HG03342 (cell line): ENCODE measurements at regions not wholly inside any gene's neighbourhood (a gene's known extent, or its start where the extent isn't known, plus 50 kb on each side); places are given as distances from the start of the nearest gene placed in this dataset.
"Not testable (repeated sequence)": the region's sequence is repeated elsewhere in the genome, so short reads cannot be mapped to it uniquely, and the experiment has no call there.

Experiments
- ATAC-seq: cut with Tn5 transposase; IDR thresholded peaks from one replicate; pipeline ENCODE4 v1.9.1; 2021; ENCODE audit warnings: mild to moderate bottlenecking, moderate library complexity; ENCODE audit not compliant: unreplicated experiment

DNA sequence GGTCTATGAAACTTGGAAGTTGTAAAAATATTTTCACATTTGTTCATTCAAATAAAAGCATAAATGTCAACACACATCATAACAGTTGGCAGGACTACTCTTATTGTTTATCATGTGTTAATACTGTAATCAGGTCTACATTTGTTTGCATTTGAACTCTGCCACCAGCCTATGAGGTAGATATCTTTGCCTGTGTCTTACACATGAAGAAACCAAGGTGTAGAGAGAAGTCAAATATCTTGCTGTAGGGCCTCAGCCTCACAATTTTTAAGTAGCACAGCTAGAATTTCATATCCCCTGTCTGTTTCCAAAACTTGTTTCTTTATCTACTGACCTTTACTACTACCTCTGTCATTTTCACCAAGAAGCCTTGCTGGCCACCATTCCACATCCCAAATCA is 161.9 kb downstream of the ZIC4 start:
- ATAC-seq, result no peak

DNA sequence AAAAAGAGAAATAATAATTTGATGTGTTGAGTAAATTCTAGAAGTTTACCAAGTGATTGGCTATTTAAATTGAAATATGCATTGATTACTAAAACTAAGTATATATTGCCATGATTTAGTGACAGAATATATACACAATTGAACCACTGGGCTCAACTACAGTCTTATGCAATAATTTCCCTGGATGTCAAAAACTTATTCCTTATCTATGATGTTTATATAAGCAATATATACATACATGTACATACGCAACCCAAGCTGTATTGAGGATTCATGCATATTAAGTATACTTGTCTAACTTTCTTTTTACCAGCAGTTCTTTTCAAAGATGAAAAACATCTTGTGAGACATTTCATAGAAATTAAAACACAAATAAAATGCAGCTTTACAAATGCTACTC is 165.8 kb downstream of the ZIC4 start:
- no peak for ATAC-seq

DNA sequence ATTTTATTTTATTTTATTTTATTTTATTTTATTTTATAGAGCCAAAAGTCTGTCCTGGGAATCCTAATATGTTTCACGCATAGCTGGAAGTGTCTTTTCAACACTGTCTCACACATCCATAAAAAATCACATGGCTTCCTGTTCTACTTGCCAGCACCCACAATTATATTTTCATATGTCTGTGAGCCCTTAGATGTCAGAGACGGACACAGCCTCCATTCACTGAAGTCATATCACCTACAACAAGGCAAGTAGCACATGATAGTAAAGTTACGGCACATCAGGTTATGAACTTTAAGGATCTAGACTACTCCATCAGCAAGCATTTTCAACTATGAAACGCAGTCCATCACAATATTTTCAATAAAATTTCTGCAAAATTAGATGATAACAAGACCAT is 168.4 kb downstream of the ZIC4 start:
- no peak for ATAC-seq

DNA sequence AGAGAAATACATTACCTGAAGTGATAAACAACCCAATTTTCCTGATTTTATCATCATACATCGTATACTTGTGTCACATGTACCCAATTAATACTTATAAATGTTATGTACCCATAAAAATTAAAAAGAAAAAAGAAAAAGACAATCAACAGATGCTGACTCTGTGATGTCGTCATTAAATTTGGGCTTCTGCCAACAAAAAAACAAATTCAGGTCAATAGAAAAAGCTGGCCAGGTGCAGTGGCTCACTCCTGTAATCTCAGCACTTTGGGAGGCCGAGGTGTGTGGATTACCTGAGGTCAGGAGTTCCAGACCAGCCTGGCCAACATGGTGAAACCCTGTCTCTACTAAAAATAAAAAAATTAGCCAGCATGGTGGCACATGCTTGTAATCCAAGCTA is 174.4 kb downstream of the ZIC4 start:
- ATAC-seq, result not testable (repeated sequence)

DNA sequence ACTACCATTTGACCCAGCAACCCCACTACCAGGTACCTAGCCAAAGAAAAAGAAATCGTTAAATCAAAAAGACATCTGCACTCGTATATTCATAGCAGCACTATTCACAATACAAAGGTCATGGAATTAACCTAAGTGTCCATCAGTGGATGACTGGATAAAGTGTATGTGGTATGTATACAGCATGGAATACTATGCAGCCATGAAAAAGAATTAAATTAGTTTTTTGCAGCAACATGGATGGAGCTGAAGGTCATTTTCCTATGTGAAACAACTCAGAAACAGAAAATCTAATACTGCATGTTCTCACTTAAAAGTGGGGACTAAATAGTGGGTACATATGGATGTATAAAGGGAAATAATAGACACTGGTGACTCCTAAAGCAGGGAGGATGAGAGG is 175.2 kb downstream of the ZIC4 start:
- no peak for ATAC-seq

DNA sequence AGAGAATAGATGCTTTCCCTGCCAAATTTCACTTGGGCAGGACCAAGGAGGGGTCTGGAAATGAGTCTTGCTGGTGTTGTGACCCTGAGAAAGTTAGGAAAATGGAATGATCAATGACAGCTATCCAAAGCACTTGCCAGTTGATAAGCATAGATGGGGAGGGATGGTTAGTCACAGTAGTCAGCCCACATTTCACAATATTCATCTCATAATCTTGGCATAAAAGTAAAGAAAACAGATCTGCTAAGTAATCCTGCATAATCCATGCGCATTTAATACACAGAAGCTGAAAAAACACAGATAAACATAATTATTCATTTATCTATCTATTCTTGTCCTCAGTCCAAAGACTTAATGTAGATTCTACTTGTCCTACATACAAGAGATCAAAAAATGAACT is 184.1 kb downstream of the ZIC4 start:
- no peak for ATAC-seq

DNA sequence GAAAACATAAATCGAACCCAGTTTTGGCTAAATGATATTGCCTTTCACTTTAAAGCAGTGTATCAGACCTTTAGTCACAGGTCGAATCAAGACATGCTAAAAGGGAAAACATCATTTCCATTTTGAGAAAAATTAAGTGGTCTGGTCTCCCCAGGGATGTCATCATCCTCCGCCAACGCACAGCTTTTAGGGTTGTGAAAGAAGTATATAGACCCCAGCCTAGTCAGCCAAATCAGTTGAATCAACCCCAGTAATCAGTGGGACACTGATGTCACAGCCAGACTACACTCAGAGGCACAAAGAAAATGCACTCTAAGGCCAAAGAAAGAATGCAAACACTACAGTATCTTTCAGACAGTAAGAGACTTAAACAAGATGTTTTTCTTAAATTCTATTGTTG is 187.4 kb downstream of the ZIC4 start:
- no peak for ATAC-seq

DNA sequence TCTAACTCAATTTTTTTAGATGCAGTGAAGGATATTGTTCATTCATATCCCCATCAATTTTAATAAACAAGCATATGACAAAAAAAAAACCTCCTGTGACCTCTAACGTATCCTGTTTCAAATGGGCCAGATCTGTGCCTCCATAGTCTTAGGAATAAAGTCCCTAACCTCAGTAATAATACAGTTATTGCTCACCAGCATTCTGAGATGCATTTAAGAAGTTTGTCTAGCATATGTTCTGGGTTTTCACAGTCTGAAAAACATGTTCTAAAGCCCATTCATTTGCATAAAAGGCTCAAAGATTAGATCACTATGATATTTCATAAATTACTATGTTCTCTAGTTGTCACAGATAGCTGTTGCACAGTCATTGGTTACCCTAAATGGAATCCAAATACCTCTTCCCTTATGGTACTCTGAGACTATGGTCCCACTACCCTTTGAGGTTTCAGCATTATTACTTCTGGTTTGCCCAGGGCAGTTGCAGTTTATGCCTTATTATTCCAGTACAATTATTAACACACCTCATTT is 190.1 kb downstream of the ZIC4 start:
- ATAC-seq, result no peak

DNA sequence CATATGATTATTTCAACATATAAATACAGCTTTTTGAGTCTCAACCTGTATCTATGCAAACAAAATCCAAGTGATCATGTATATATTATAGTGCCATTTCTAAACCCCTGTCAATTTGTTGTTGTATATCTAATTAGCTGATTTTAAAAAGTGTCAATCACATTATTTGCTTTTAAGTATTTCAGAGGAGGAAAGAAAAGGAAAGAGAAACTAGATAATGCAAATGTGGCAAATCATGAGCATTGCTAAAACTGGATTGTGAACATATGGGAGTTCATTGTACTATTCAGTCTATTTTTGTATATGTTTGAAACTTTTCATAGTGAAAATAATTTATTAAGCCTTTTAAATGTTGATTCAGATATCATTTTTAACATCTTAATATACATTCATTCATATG is 190.7 kb downstream of the ZIC4 start:
- ATAC-seq, result no peak

DNA sequence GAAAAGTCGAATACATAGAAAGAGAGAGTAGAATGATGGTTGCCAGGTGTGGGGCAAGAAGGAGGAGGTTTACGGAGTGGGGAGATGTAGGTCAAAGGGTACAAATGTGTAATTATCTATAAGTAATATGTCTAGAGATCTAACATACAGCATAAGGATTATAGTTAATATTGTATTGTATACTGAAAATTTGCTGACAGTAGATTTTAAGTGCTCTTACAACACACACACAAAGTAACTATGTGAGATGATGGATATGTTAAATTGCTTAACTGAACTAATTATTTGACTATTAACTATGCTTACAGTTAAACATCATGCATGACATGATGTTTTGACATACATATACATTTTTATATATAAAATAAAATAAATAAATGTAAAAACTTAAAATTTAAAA is 192.7 kb downstream of the ZIC4 start:
- no peak for ATAC-seq

DNA sequence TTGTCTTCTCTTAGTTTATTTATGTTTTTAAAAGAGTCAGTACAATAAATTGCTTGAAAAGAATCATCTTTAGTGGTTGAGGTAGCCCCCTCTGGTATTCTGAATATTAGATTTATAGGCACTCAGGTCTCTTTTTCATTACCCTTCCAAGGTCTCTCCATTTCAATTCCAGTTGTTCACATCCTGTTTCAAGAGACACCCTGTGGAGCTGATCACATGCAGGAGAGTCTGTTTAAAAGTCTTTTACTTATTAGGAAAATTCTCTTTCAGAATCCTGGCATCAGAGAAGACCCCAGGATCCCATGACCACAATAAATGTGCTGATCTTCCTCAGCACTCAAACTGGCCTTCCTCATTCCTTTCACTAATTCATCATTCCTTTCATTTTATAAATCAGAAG is 195.7 kb downstream of the ZIC4 start:
- ATAC-seq, result no peak

DNA sequence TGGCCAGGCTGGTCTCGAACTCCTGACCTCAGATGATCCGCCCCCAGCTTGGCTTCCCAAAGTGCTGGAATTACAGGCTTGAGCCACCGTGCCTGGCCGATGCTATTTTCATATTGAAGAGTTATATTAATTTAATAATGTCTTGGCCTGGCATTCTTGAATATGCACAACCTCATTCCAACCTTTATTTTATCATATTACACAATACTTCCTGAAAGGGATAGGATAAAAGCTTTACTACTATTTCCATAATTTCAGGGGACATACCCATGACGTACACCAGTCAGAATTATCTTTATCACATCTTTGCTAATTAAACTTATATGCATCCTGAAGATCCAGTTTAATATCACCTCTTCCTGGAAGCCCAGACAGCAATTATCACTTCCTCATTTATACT is 205.3 kb downstream of the ZIC4 start:
- no peak for ATAC-seq

DNA sequence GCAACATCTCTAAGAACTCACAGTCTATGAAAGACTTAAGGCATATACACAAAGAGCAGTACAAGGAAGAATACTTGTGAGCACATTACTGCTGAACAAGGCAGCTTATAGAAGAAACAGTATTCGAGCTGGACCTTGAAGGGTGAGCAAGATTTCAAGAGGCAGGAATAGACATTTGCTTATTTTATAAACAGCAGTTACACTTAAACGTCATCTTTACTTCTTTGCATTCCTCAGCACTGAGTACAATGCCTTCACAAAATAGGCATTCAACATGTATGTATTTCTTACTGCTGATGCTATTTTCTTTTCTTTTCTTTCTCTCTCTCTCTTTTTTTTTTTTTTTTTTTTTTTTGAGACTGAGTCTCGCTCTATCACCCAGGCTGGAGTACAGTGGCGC is 205.8 kb downstream of the ZIC4 start:
- ATAC-seq, result no peak

DNA sequence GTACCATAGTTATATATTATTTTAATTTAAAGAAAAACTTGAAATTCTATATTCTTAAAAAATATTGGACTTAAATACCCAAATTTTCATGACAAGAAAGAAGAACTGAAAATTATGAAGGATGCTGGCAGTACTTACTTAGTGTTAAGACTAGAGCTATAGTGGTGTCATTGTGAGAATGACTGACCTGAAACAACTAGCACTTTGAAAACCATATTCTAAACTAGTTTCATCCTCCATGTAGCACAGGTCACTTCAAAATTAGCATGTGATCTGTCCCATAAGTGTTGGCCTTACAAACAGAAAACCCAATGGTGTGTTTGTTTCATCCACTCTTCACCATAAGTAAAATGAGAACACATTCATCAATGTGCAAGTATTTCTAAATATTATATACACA is 208.6 kb downstream of the ZIC4 start:
- ATAC-seq, result no peak

DNA sequence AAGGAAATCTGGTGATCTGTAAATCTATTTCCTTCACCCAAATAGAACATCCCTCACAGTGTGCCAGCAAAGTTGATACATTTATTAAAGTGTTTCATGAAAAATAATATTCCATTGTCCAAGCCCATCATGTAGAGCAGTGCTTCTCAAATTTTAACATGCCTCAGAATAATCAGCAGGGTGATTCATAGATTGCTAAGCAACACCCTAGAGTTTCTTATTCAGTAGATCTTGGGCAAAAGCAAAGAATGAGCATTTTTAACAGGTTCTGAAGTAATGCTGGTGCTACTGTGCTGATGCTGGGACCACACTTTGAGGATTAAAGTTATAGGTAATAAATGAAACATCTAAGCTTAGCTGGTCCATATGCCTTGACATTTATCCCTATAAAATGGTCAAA is 210.5 kb downstream of the ZIC4 start:
- no peak for ATAC-seq

DNA sequence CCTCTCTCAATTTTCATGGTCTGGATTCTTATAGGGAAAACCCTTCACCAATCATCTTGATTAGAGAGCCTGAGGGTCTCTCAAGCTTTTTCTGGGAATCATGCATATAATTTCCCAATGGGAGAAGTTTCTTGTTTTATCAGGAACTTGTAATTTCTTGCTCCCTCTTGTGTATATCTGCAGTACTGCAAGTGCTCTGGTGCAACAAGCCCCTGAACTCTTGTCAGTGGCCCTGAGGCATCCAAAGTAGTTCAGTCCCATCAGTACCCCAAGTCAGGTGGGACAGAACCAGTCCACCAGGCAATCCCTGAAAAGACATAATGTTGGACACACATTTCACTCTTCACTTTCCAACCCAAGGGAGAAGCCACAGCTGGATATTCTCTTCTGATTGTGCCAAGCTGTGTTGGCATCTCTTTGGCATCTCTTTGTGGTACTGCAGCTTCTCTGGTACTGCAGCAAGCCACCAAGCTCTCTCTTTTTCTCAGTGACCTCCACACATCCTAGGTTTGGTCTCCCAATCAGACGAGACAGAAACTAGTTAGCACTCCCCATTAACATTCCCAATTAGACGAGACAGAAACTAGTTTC is 214.5 kb downstream of the ZIC4 start:
- ATAC-seq, result peak; percentile 82

DNA sequence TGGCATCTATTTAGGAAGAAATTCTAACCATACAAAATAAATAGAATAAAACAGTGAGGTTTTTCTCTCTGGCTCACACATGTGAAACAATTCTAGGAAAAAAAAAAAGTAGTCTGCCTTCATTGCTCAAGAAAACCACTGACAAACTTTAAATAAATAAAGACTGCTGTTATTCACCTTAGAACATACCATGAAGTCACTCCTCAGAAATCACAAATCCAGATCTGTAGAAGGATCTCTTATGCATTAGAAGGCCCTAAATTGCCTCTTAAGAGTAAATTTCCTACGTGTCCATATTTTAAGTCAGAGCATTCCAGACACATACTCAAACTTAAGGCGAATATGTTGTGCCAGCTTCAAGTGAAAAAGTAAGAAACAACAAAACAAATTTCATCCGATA is 217.3 kb downstream of the ZIC4 start:
- no peak for ATAC-seq

DNA sequence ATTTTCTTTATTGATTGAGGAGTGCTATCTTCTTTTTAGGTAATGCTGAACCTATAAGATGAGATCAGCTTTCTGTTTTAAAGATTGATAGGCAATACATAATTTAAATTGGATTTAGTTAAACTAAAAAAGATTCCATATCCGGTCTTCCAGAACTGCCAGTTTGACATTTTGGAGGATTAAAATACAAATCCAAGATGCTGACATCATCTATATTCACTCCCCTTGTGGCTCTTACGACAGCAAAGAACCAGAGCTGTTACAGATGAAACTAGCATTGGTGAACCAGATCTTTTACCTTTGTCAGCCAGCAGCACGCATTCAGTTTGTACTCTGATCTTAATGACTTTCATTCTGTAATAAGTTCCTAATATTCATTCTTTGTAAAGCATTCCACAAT is 218.7 kb downstream of the ZIC4 start:
- no peak for ATAC-seq

DNA sequence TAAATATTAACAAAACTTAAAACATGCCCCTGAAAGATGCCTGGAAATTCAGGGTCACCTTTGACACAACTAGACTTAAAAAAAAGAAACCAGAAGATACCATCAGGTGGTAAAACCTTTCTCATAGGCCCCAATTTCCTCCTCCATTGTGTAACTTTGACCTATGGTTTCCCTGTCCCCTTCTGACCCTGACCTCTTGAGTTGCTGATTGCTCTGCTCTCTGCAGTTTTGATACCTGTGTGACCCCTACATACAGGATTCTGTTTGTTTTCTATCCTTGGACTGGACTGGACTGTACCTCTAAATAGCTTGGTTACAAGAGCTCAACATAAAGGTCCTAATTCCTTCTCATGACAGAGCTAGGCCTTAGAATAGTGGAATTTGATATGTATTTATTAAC is 220.6 kb downstream of the ZIC4 start:
- ATAC-seq, result no peak

DNA sequence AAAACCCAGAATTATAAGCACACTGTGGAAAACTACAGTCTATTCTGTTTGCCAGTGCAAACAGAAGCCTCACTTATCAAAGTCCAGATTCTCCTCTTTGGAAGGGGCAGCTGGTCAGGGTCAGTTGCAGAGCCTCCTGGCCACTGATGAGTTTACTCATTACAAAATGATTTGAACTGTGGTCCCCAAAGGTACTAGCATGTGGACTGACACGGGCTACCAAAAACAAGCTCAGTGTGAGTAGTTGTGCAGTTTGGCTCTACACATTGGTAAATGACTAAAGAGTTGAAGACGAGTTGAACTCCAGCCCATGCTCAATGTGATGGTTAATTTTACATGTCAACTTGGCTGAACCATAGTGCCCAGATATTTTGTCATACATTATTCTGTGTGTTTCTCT is 221.5 kb downstream of the ZIC4 start:
- no peak for ATAC-seq

DNA sequence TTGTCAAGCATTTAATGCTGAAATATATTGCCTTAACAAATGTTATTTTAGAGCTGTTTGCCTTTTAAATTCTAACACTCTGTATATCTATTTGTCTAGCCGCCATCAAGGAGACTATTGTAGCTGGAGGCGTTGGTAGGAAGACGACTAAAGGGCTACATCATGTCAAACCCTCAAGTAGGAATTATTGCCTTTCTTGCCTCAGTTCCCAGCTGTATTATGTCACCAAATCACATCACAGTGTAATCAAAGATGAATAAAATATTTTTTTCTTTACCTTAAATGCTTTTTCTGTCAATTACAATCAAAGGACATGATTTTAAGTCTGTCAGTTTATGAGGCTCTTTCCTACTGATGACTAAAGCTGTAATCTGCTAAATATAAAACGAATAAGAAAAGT is 233.1 kb downstream of the ZIC4 start:
- ATAC-seq, result no peak

DNA sequence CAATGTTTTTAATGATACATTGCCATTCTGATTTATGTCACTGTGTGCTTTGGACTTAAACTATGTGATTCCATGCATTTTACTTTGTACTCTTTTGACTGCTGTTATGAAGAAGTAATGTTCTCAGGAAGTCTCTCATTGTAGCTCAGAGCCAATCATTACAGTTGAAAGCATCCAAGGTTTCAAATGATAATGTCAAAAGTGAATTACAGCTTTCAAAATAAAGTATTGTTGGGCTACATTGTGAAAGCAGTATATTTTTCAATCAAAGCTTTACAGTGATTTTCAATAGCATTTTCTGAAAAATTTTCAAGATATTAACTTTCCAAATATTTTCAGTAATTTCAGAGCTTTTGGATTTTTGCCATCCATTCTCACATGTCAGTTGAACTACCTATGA is 243.6 kb downstream of the ZIC4 start:
- no peak for ATAC-seq

DNA sequence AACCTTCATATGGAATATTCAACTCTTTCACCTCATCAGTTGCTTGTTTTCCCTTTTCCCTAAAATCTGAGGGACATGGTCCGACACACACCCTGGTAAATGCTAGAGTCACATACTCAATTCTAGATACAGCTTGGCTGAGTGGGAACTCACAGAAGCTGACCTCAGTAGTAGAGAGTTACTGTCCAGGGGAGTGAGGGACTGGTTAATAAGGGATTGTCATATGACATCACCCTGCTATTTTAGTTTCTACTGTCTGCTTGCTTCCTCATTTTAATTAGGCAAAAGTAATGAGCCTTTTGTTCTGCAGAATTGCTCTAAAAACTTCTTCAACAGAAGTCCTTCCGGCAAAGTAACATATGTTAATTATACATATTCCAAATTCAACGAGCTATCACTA is 244.5 kb downstream of the ZIC4 start:
- ATAC-seq, result no peak

DNA sequence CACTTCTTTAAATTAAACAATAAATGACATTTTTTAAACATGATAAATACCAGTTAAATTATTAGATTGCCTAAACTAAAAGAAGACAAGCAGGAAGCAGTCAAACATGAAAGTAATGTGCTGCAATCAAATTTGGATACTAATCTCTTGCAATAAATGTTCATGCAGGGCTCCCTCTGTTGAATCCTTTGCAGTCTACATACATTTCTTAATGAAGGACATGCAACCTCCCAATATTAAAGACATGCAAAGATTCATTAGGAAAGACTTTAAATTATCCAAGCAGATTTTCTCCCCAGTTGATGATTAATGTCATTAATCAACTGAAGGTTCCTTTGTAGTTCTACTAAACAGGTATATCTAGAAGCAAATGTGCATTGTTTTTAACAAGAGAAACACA is 245.4 kb downstream of the ZIC4 start:
- ATAC-seq, result no peak
